Gastroesophageal sphincter (tissue), 4 donors: ENCODE measurements at regions not wholly inside any gene's neighbourhood (a gene's known extent, or its start where the extent isn't known, plus 50 kb on each side); places are given as distances from the start of the nearest gene placed in this dataset.
A peak's percentile ranks its signal among the peaks of the same experiment; 100 is the strongest.

Experiments used
- ATAC-seq: fragments of 150-250 bp; one replicate; pipeline ENCODE4 v1.9.1; 2016; ENCODE audit warnings: mild to moderate bottlenecking, moderate library complexity
- H3K27ac ChIP-seq, 4 donors: fragments of 200-600 bp; sonication (generic) in 3 of 4; 1 replicate in 3 of 4; 2 replicates in 1 of 4; pipeline ENCODE4 v1.5.1; 2016 to 2019
- H3K27me3 ChIP-seq: fragments of 200-600 bp; sonication (generic); one replicate; pipeline ENCODE4 v1.5.1; 2019
- H3K36me3 ChIP-seq, 2 donors: fragments of 200-600 bp; sonication (generic); one replicate each; pipeline ENCODE4 v1.5.1; 2019; ENCODE audit warnings: control low read depth in 1 of 2
- H3K4me1 ChIP-seq, 3 donors: fragments of 200-600 bp; sonication (generic); 1 replicate in 2 of 3; 2 replicates in 1 of 3; pipeline ENCODE4 v1.5.1; 2016 to 2019; ENCODE audit warnings: control low read depth in 2 of 3
- H3K4me3 ChIP-seq, 2 donors: fragments of 200-600 bp; sonication (generic); one replicate each; pipeline ENCODE4 v1.5.1; 2019; ENCODE audit warnings: mild to moderate bottlenecking in 1 of 2, moderate library complexity in 1 of 2
- H3K9me3 ChIP-seq, 3 donors: fragments of 200-600 bp; sonication (generic); one replicate each; pipeline ENCODE4 v1.5.1; 2017 to 2019; ENCODE audit warnings: control low read depth in 2 of 3
- CTCF ChIP-seq, 4 experiments: fragments of 200-600 bp in 2 of 4; fragments of 450-650 bp in 2 of 4; sonication (generic) in 1 of 4; IDR thresholded peaks; one replicate each; pipeline ENCODE4 v1.5.1; 2017 to 2019; ENCODE audit warnings: antibody characterized with exemption in 4 of 4, mild to moderate bottlenecking in 2 of 4, moderate library complexity in 2 of 4
- EP300 ChIP-seq: sonication (generic); formaldehyde crosslinking; IDR thresholded peaks from one replicate; pipeline ENCODE4 v1.6.1; 2017; ENCODE audit warnings: antibody characterized with exemption, mild to moderate bottlenecking
- POLR2A ChIP-seq, 2 donors: fragments of 450-650 bp; IDR thresholded peaks; one replicate each; pipeline ENCODE4 v1.6.1; 2017; ENCODE audit warnings: antibody characterized with exemption in 2 of 2, mild to moderate bottlenecking in 2 of 2, moderate library complexity in 1 of 2
- POLR2AphosphoS5 ChIP-seq: sonication (generic); formaldehyde crosslinking; IDR thresholded peaks from one replicate; pipeline ENCODE4 v1.6.1; 2017; ENCODE audit warnings: antibody characterized with exemption
- WGBS, 2 donors: methylation state at CpG; one replicate each; pipeline ENCODE4 v1.1.5; 2018; ENCODE audit warnings: low coverage in 1 of 2; 5-methylcytosine and 5-hydroxymethylcytosine counted together

DNA sequence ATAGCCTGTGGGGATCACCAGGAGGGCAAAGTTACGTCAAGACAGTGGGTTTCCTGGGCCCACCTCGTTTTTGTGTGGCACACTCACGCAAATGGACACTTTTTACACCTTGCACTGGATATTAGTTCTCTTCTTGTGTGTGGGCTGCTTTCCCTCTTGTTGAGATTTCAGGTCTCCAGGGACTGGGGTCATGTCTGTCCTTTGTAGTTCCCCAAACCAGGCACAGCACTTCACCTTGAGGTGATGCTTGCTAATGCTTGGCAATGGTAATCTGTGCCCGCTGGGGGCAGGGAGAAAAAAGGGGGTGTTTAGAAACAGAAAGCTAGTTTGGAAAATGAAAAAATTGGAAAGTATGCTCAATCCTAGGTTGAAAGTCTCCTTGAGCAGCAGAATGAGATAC lies 195.3 kb downstream of the PTEN start:
- no peak overlapping the region for H3K27ac ChIP-seq
- H3K9me3 ChIP-seq: no peaks in the 10 kb centered on the region
- no peak overlapping the region for H3K4me3 ChIP-seq
- no peaks in the 10 kb centered on the region for H3K36me3 ChIP-seq
- no peaks in the 10 kb centered on the region for H3K27me3 ChIP-seq
- peaks cover 5 to 20% (median 11%) of the 10 kb centered on the region in 3 donors for H3K4me1 ChIP-seq
- no peak for TF ChIP-seq POLR2AphosphoS5
- TF ChIP-seq EP300: no peak
- no peak for TF ChIP-seq CTCF (IDR thresholded peaks at IDR 0.05)
- no peak for TF ChIP-seq POLR2A (IDR thresholded peaks at IDR 0.05)
- ATAC-seq: no peak
- 87 to 88% methylated on average over 3 to 4 of the region's 4 CpGs for WGBS, 2 donors

DNA sequence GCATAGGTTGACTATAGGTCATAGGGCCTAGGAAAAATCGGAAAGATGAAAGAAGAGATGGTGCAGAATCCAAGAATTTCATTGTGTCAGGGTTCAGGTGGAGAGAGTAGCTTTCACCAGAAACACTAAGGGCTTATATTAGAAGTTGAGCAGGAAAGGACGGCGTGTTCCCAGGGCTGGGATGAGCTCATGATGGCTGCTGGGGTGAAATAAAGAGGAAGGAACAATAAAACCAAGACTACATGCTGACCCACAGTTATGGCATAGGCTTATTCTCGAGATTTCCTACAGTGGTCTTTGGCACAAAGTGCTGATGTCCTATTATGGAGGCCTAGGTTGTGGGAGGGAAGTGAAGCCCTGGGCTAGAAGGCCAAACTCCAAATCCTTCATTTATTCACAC lies 195.8 kb downstream of the PTEN start:
- no peak for TF ChIP-seq POLR2AphosphoS5
- no peak for TF ChIP-seq EP300
- no peak for TF ChIP-seq POLR2A (IDR thresholded peaks at IDR 0.05)
- no peak for TF ChIP-seq CTCF (IDR thresholded peaks at IDR 0.05)
- Histone ChIP-seq H3K4me3 (no peak overlapping the region), H3K27ac (no peak overlapping the region), H3K9me3 (no peaks in the 10 kb centered on the region), H3K27me3 (no peaks in the 10 kb centered on the region), H3K36me3 (no peaks in the 10 kb centered on the region), H3K4me1 (peaks cover 7 to 25% (median 11%) of the 10 kb centered on the region in 3 donors)
- WGBS, 2 donors: 48 to 69% methylated on average over 2 to 4 of the region's 4 CpGs
- peak; percentile 35 for ATAC-seq

GRCh38 chr10:88060762-88061161 lies 197.3 kb downstream of the PTEN start:
- Histone ChIP-seq H3K27ac (no peak overlapping the region), H3K9me3 (no peaks in the 10 kb centered on the region), H3K36me3 (no peaks in the 10 kb centered on the region), H3K4me1 (peaks cover 7 to 37% (median 11%) of the 10 kb centered on the region in 3 donors), H3K27me3 (no peaks in the 10 kb centered on the region), H3K4me3 (no peak overlapping the region)
- no peak for TF ChIP-seq CTCF (IDR thresholded peaks at IDR 0.05)
- no peak for TF ChIP-seq EP300
- no peak for TF ChIP-seq POLR2AphosphoS5
- TF ChIP-seq POLR2A (IDR thresholded peaks at IDR 0.05): no peak
- 93 to 96% methylated on average over 2 to 6 of the region's 6 CpGs for WGBS, 2 donors
- ATAC-seq: no peak

DNA sequence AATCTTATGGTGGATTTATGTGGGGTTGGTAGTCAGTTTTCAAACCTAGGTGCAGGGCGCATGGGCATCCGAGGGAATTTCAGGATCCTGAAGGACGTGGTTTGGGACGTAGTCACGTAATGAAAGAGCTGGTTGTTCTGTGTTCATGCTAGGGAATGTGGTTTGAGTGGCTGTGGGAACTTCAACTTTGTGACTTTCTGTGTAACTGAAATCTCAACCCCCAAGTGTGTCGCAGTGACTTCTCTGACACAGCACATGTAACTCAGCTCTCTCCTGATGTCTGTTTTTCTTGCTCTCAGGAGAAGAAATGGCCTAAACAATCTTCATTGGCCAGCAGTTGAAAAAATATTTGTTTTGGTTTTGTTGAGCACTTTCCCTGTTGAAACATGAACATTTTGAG lies 199.0 kb downstream of the PTEN start:
- TF ChIP-seq EP300 (no peak), POLR2A (IDR thresholded peaks at IDR 0.05) (no peak), CTCF (IDR thresholded peaks at IDR 0.05) (no peak), POLR2AphosphoS5 (no peak)
- Histone ChIP-seq H3K36me3 (no peaks in the 10 kb centered on the region), H3K27ac (peak overlapping the region in 3 of 4 donors; percentile 54 to 56 (median 55)), H3K9me3 (no peaks in the 10 kb centered on the region), H3K4me1 (peaks cover 7 to 37% (median 11%) of the 10 kb centered on the region in 3 donors), H3K4me3 (no peak overlapping the region), H3K27me3 (no peaks in the 10 kb centered on the region)
- 70% methylated on average over 6 of the region's 6 CpGs; no CpG with 5 or more reads in 1 of the 2 donors for WGBS, 2 donors
- no peak for ATAC-seq

DNA sequence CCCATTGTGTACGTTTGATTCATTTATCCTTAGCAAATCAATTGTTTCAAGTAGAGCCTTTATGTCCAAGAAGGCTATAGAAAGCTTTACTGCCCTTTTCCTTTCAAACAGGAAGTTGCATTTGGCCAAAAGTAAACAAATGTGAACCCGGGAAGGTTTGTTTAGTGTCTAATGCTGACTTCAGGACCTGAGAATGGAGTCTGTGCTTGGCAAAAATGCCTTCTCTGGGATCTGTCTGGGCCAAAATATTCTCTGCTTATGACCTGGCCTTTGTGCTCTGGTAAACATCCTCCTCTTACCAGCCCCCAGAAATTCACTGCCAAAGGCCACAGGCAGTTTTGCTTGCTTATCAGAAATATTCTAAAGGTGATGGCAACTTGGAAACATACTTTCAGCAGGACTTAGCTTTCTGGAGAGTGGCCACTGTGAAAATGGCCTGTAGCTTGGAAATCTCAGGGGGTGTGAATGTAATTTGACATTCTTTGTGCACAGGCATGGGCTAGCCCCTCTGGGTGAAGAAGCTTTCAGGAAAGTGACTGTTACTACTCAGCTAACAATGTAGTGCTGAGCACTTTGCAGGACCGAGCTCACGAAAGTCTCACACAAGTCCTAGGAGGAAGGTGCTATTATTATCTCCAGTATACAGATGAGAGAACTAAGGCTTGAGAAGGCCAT lies 199.5 kb downstream of the PTEN start:
- Histone ChIP-seq H3K27me3 (no peaks in the 10 kb centered on the region), H3K36me3 (no peaks in the 10 kb centered on the region), H3K4me1 (peaks cover 7 to 37% (median 11%) of the 10 kb centered on the region in 3 donors), H3K9me3 (no peaks in the 10 kb centered on the region), H3K4me3 (no peak overlapping the region), H3K27ac (peak overlapping the region; percentile 3 to 56 (median 54))
- 31 to 36% methylated on average over 2 to 4 of the region's 4 CpGs for WGBS, 2 donors
- ATAC-seq: no peak
- TF ChIP-seq CTCF (IDR thresholded peaks at IDR 0.05) (no peak), POLR2AphosphoS5 (peak; percentile 42), POLR2A (IDR thresholded peaks at IDR 0.05) (no peak)
